ENCODE measurements at regions not wholly inside any gene's neighbourhood (a gene's known extent, or its start where the extent isn't known, plus 50 kb on each side); places are given as distances from the start of the nearest gene placed in this dataset.

DNA sequence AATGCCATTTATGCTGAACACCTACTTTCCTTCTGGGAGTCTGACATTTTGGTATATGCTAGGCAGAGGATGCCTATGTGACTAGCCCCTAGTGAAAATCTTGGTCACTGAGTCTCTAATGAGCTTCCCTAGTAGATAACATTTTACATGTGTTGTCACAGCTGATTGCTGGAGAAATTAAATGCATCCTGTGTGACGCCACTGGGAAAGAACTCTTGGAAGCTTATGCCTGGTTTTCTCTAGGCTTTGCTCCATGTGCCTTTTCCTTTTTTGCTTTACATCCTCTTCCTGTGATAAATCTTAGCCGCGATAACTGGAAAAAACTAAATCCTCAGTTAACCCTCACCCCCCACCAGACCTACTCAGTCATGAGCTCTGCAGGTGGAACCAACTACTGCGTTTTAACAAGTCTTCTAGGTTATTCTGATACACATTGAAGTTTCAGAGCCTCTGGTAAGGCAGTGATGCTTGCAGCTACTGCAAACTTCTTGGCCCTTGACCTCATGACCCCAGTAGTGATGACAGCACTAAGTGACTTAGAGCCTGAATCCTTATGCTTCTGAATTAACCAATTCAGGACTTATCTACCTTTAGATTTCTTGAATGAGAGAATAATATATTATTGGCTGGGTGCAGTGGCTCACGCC is 292.4 kb upstream of the SOX14 start:
- TF ChIP-seq CTCF (IDR thresholded peaks at IDR 0.05; ENCODE audit: insufficient read depth, low read depth, low read length) = no peak
- TF ChIP-seq EZH2 (IDR thresholded peaks at IDR 0.05; ENCODE audit: insufficient read depth, low read length) = no peak
- Histone ChIP-seq H2AFZ (ENCODE audit: low read depth, low read length) (no peak overlapping the region), H3K4me3 (ENCODE audit: insufficient read depth, low read depth, low read length) (no peak overlapping the region), H3K27ac (ENCODE audit: low read depth, low read length) (no peak overlapping the region), H3K79me2 (ENCODE audit: insufficient read depth, low read length) (no peaks in the 10 kb centered on the region), H3K4me2 (ENCODE audit: low read length) (no peak overlapping the region), H3K36me3 (ENCODE audit: insufficient read depth, low read length) (no peaks in the 10 kb centered on the region), H3K9me3 (ENCODE audit: insufficient read depth, low read depth, low read length) (peaks cover 3% of the 10 kb centered on the region), H4K20me1 (ENCODE audit: insufficient read depth, low read length) (no peaks in the 10 kb centered on the region), H3K4me1 (ENCODE audit: insufficient read depth, low read length) (no peaks in the 10 kb centered on the region), H3K27me3 (ENCODE audit: insufficient read depth, low read length) (no peaks in the 10 kb centered on the region), H3K9ac (ENCODE audit: low read length) (no peak overlapping the region)
- FAIRE-seq (no peak), DNase-seq (ENCODE audit: low read depth) (no peak)
- no peak overlapping the region for H3K4me3 Mint-ChIP-seq (ENCODE audit: unreplicated experiment)
- no peaks in the 10 kb centered on the region for H3K9me3 Mint-ChIP-seq (ENCODE audit: unreplicated experiment)
- no peak overlapping the region for H3K27ac Mint-ChIP-seq (ENCODE audit: unreplicated experiment)
- no peaks in the 10 kb centered on the region for H3K27me3 Mint-ChIP-seq (ENCODE audit: low read depth, unreplicated experiment)
- no peaks in the 10 kb centered on the region for H3K36me3 Mint-ChIP-seq (ENCODE audit: low read depth, unreplicated experiment)
- H3K4me1 Mint-ChIP-seq (ENCODE audit: low read depth, unreplicated experiment) = peaks cover 4% of the 10 kb centered on the region

DNA sequence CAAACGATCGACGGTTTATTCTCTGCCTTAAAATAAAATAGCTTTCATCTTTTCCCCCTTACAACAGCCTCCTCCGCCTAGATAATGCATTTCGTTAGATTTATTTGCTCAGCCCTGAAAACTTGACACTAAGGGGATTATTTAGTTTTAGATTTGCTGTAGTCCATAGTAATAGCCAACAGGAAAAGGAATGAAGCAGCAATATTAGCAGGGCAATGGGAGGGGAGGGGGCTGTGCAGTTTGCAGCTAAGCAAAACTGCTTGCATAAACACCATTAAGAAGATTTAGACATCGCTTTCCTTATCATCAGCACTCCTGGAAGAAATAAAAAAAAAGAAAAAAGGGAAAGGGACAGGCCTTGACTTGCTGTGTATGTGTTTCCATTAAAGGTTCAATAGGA is 286.5 kb upstream of the SOX14 start:
- H3K9me3 Mint-ChIP-seq (ENCODE audit: unreplicated experiment) = peaks cover 3% of the 10 kb centered on the region
- H3K27me3 Mint-ChIP-seq (ENCODE audit: low read depth, unreplicated experiment) = no peaks in the 10 kb centered on the region
- no peaks in the 10 kb centered on the region for H3K4me1 ChIP-seq (ENCODE audit: insufficient read depth, low read length)
- peaks cover 3% of the 10 kb centered on the region for H3K9me3 ChIP-seq (ENCODE audit: insufficient read depth, low read depth, low read length)
- H3K4me3 Mint-ChIP-seq (ENCODE audit: unreplicated experiment) = no peak overlapping the region
- no peaks in the 10 kb centered on the region for H3K36me3 Mint-ChIP-seq (ENCODE audit: low read depth, unreplicated experiment)
- no peak overlapping the region for H3K9ac ChIP-seq (ENCODE audit: low read length)
- H3K36me3 ChIP-seq (ENCODE audit: insufficient read depth, low read length) = no peaks in the 10 kb centered on the region
- H3K27me3 ChIP-seq (ENCODE audit: insufficient read depth, low read length) = no peaks in the 10 kb centered on the region
- DNase-seq (ENCODE audit: low read depth) = no peak
- H2AFZ ChIP-seq (ENCODE audit: low read depth, low read length) = no peak overlapping the region
- FAIRE-seq = no peak
- no peaks in the 10 kb centered on the region for H3K4me1 Mint-ChIP-seq (ENCODE audit: low read depth, unreplicated experiment)
- no peak overlapping the region for H3K4me2 ChIP-seq (ENCODE audit: low read length)
- no peak overlapping the region for H3K27ac ChIP-seq (ENCODE audit: low read depth, low read length)
- H3K79me2 ChIP-seq (ENCODE audit: insufficient read depth, low read length) = no peaks in the 10 kb centered on the region
- TF ChIP-seq CTCF (IDR thresholded peaks at IDR 0.05; ENCODE audit: insufficient read depth, low read depth, low read length) (no peak), EZH2 (IDR thresholded peaks at IDR 0.05; ENCODE audit: insufficient read depth, low read length) (no peak)
- H3K4me3 ChIP-seq (ENCODE audit: insufficient read depth, low read depth, low read length) = no peak overlapping the region
- no peaks in the 10 kb centered on the region for H4K20me1 ChIP-seq (ENCODE audit: insufficient read depth, low read length)
- H3K27ac Mint-ChIP-seq (ENCODE audit: unreplicated experiment) = no peak overlapping the region

GRCh38 chr3:137509354-137510045 is 254.6 kb upstream of the SOX14 start:
- Histone ChIP-seq H3K4me2 (ENCODE audit: low read length) (no peak overlapping the region), H3K27ac (ENCODE audit: low read depth, low read length) (no peak overlapping the region), H3K27me3 (ENCODE audit: insufficient read depth, low read length) (no peaks in the 10 kb centered on the region), H3K4me3 (ENCODE audit: insufficient read depth, low read depth, low read length) (no peak overlapping the region), H4K20me1 (ENCODE audit: insufficient read depth, low read length) (no peaks in the 10 kb centered on the region), H3K4me1 (ENCODE audit: insufficient read depth, low read length) (no peaks in the 10 kb centered on the region), H3K9ac (ENCODE audit: low read length) (no peak overlapping the region), H2AFZ (ENCODE audit: low read depth, low read length) (no peak overlapping the region), H3K36me3 (ENCODE audit: insufficient read depth, low read length) (no peaks in the 10 kb centered on the region), H3K79me2 (ENCODE audit: insufficient read depth, low read length) (no peaks in the 10 kb centered on the region), H3K9me3 (ENCODE audit: insufficient read depth, low read depth, low read length) (peaks cover 8% of the 10 kb centered on the region)
- FAIRE-seq = no peak
- TF ChIP-seq EZH2 (IDR thresholded peaks at IDR 0.05; ENCODE audit: insufficient read depth, low read length) = no peak
- no peak for TF ChIP-seq CTCF (IDR thresholded peaks at IDR 0.05; ENCODE audit: insufficient read depth, low read depth, low read length)
- H3K4me3 Mint-ChIP-seq (ENCODE audit: unreplicated experiment) = no peak overlapping the region
- no peak overlapping the region for H3K27ac Mint-ChIP-seq (ENCODE audit: unreplicated experiment)
- no peaks in the 10 kb centered on the region for H3K36me3 Mint-ChIP-seq (ENCODE audit: low read depth, unreplicated experiment)
- H3K4me1 Mint-ChIP-seq (ENCODE audit: low read depth, unreplicated experiment) = no peaks in the 10 kb centered on the region
- no peaks in the 10 kb centered on the region for H3K27me3 Mint-ChIP-seq (ENCODE audit: low read depth, unreplicated experiment)
- DNase-seq (ENCODE audit: low read depth) = no peak
- no peaks in the 10 kb centered on the region for H3K9me3 Mint-ChIP-seq (ENCODE audit: unreplicated experiment)
